IMR-90 (cell line): ENCODE measurements at regions not wholly inside any gene's neighbourhood (a gene's known extent, or its start where the extent isn't known, plus 50 kb on each side); places are given as distances from the start of the nearest gene placed in this dataset.

Experiments used
- ATAC-seq: fragments of 200-7000 bp; cut with Tn5 transposase; 2 replicates; pipeline ENCODE4 v1.9.1; 2020; ENCODE audit warnings: low read depth, mild to moderate bottlenecking, moderate library complexity
- BruUV-seq: library from RNA; stranded (reverse); fragments of 400-500 nt; replicated peaks from 2 replicates; lab custom pipeline; 2021; lab: Mats Ljungman, UMichigan
- CTCF ChIA-PET: fragments of 300-600 bp; formaldehyde crosslinking; extraction: SDS; loops from one replicate; lab custom pipeline; 2021; ENCODE audit warnings: antibody characterized with exemption; lab: Yijun Ruan, JAX
- POLR2A ChIA-PET: fragments of 300-600 bp; sonication (Branson Sonifier 250); formaldehyde crosslinking; loops from one replicate; lab custom pipeline; 2022; ENCODE audit warnings: antibody characterized with exemption; ENCODE audit not compliant: unreplicated experiment; lab: Charles Lee
- DNase-seq: peaks from one replicate; pipeline ENCODE4 v3.0.0; 2013
- H2AFZ ChIP-seq: replicated peaks from 2 replicates; pipeline ENCODE3; 2013; ENCODE audit warnings: low read length, mild to moderate bottlenecking; ENCODE audit not compliant: poor library complexity
- H2AK5ac ChIP-seq: 2 replicates; pipeline ENCODE4 v1.6.1; 2013; ENCODE audit warnings: low read depth, low read length, inconsistent platforms
- H2AK9ac ChIP-seq: replicated peaks from 2 replicates; pipeline ENCODE3; 2013; ENCODE audit warnings: mild to moderate bottlenecking, low read depth, low read length, moderate library complexity; ENCODE audit not compliant: poor library complexity
- H2BK120ac ChIP-seq: 2 replicates; pipeline ENCODE4 v1.6.1; 2013; ENCODE audit warnings: low read depth, low read length, inconsistent platforms
- H2BK15ac ChIP-seq: 3 replicates; pipeline ENCODE4 v1.6.1; 2013; ENCODE audit warnings: low read depth, low read length, inconsistent platforms
- H2BK20ac ChIP-seq: 2 replicates; pipeline ENCODE4 v1.6.1; 2013; ENCODE audit warnings: low read depth, mild to moderate bottlenecking, inconsistent platforms, low read length, moderate library complexity
- H2BK5ac ChIP-seq: 2 replicates; pipeline ENCODE4 v1.6.1; 2013; ENCODE audit warnings: mild to moderate bottlenecking, low read depth, low read length, inconsistent platforms; ENCODE audit not compliant: poor library complexity, severe bottlenecking
- H3K14ac ChIP-seq: replicated peaks from 2 replicates; pipeline ENCODE4 v1.6.1; 2013; ENCODE audit warnings: low read depth, low read length, inconsistent platforms
- H3K18ac ChIP-seq: 2 replicates; pipeline ENCODE4 v1.6.1; 2013; ENCODE audit warnings: low read depth, low read length, control low read depth
- H3K23ac ChIP-seq: 2 replicates; pipeline ENCODE4 v1.6.1; 2013; ENCODE audit warnings: low read depth, low read length, inconsistent platforms
- H3K27ac ChIP-seq: 2 replicates; pipeline ENCODE4 v1.5.1; 2013; ENCODE audit warnings: mild to moderate bottlenecking, control low read depth, low read length; ENCODE audit not compliant: insufficient read depth
- H3K27me3 ChIP-seq: 2 replicates; pipeline ENCODE4 v1.6.1; 2013; ENCODE audit warnings: low read length; ENCODE audit not compliant: control insufficient read depth, insufficient read depth
- H3K36me3 ChIP-seq: 2 replicates; pipeline ENCODE4 v1.6.1; 2013; ENCODE audit warnings: low read length, mixed read lengths; ENCODE audit not compliant: control insufficient read depth, insufficient read depth
- H3K4ac ChIP-seq: 2 replicates; pipeline ENCODE4 v1.6.1; 2013; ENCODE audit warnings: low read depth, low read length, inconsistent platforms
- H3K4me1 ChIP-seq: 2 replicates; pipeline ENCODE4 v1.6.1; 2013; ENCODE audit warnings: low read length, mixed read lengths; ENCODE audit not compliant: control insufficient read depth, insufficient read depth
- H3K4me2 ChIP-seq: 2 replicates; pipeline ENCODE4 v1.6.1; 2013; ENCODE audit warnings: low read depth, mild to moderate bottlenecking, control low read depth, low read length, moderate library complexity
- H3K4me3 ChIP-seq: 2 replicates; pipeline ENCODE4 v1.5.1; 2013; ENCODE audit warnings: low read depth, mild to moderate bottlenecking, control low read depth, low read length, moderate library complexity; ENCODE audit not compliant: insufficient read depth
- H3K56ac ChIP-seq: 2 replicates; pipeline ENCODE4 v1.6.1; 2013; ENCODE audit warnings: low read length, inconsistent platforms; ENCODE audit not compliant: insufficient read depth; ENCODE audit errors: extremely low read depth
- H3K79me1 ChIP-seq, 2 experiments: 2 replicates each; pipeline ENCODE4 v1.6.1; 2013; ENCODE audit warnings: low read length in 2 of 2, inconsistent platforms in 1 of 2, low read depth in 1 of 2
- H3K9ac ChIP-seq: 2 replicates; pipeline ENCODE4 v1.6.1; 2013; ENCODE audit warnings: low read depth, low read length, control low read depth
- H3K9me1 ChIP-seq: 2 replicates; pipeline ENCODE4 v1.6.1; 2013; ENCODE audit warnings: low read length, inconsistent platforms; ENCODE audit not compliant: insufficient read depth
- H3K9me3 ChIP-seq: 2 replicates; pipeline ENCODE4 v1.6.1; 2013; ENCODE audit warnings: low read length; ENCODE audit not compliant: control insufficient read depth, insufficient read depth
- H4K20me1 ChIP-seq: 2 replicates; pipeline ENCODE4 v1.6.1; 2013; ENCODE audit warnings: low read length, inconsistent platforms; ENCODE audit not compliant: insufficient read depth
- H4K5ac ChIP-seq: 2 replicates; pipeline ENCODE4 v1.6.1; 2013; ENCODE audit warnings: mild to moderate bottlenecking, low read depth, low read length, control low read depth
- H4K8ac ChIP-seq, 2 experiments: 2 replicates each; pipeline ENCODE4 v1.6.1; 2013; ENCODE audit warnings: low read depth in 2 of 2, low read length in 2 of 2, control low read depth in 1 of 2, inconsistent platforms in 1 of 2
- H4K91ac ChIP-seq: 2 replicates; pipeline ENCODE4 v1.6.1; 2013; ENCODE audit warnings: low read depth, low read length, inconsistent platforms; ENCODE audit not compliant: insufficient read depth
- BHLHE40 ChIP-seq: fragments of 150-350 bp; IDR thresholded peaks from 2 replicates; pipeline ENCODE4 v1.6.1; 2016; ENCODE audit warnings: mild to moderate bottlenecking, low read depth, low read length
- CEBPB ChIP-seq: IDR thresholded peaks from 2 replicates; pipeline ENCODE4 v1.6.1; 2012; ENCODE audit warnings: low read depth, low read length, improper control_type of control experiment
- CHD1 ChIP-seq: IDR thresholded peaks from 2 replicates; pipeline ENCODE4 v1.6.1; 2012; ENCODE audit warnings: low read depth, low read length, improper control_type of control experiment
- FOS ChIP-seq: fragments of 150-350 bp; IDR thresholded peaks from 2 replicates; pipeline ENCODE4 v1.6.1; 2016; ENCODE audit warnings: low read depth, low read length
- MAFK ChIP-seq: IDR thresholded peaks from 2 replicates; pipeline ENCODE4 v1.6.1; 2012; ENCODE audit warnings: low read depth, low read length, improper control_type of control experiment
- MXI1 ChIP-seq: IDR thresholded peaks from 2 replicates; pipeline ENCODE4 v1.6.1; 2012; ENCODE audit warnings: low read depth, mild to moderate bottlenecking, low read length, moderate library complexity, borderline replicate concordance
- NFE2L2 ChIP-seq: fragments of 150-350 bp; IDR thresholded peaks from 2 replicates; pipeline ENCODE4 v1.6.1; 2016; ENCODE audit warnings: low read depth, mild to moderate bottlenecking, low read length
- RAD21 ChIP-seq: IDR thresholded peaks from 2 replicates; pipeline ENCODE4 v1.6.1; 2012; ENCODE audit warnings: low read length, improper control_type of control experiment
- RCOR1 ChIP-seq: IDR thresholded peaks from 2 replicates; pipeline ENCODE4 v1.6.1; 2012; ENCODE audit warnings: mild to moderate bottlenecking, low read length, improper control_type of control experiment; ENCODE audit not compliant: insufficient replicate concordance
- RFX5 ChIP-seq: IDR thresholded peaks from 2 replicates; pipeline ENCODE4 v1.8.0; 2012; ENCODE audit warnings: low read depth, mild to moderate bottlenecking, low read length, moderate library complexity
- WGBS, 2 experiments: methylation state at CpG; one replicate each; pipeline versions ENCODE4 v1.1.5 to v1.1.7; 2013; ENCODE audit warnings: missing lambda C conversion rate in 2 of 2; ENCODE audit not compliant: insufficient read length in 1 of 2; ENCODE audit errors: extremely low coverage in 2 of 2; 5-methylcytosine and 5-hydroxymethylcytosine counted together
- dilution Hi-C: fragments of 300-500 bp; cut with HindIII; formaldehyde crosslinking; loops from one replicate; pipeline ENCODE4 v1.14.3; 2018; ENCODE audit warnings: low sequenced_read_pairs; ENCODE audit not compliant: unreplicated experiment
- in situ Hi-C: fragments of 300-500 bp; cut with MboI; formaldehyde crosslinking; loops from 3 replicates; pipeline ENCODE4 v1.14.3; 2019; ENCODE audit warnings: low sequenced_read_pairs, inconsistent platforms, mixed read lengths
- intact Hi-C: fragments of 100-400 bp; cut with micrococcal nuclease; formaldehyde crosslinking; loops from 2 replicates; pipeline ENCODE4 v1.10.0; 2022

- no peak overlapping the region for H2BK120ac ChIP-seq
- H3K27ac ChIP-seq = no peak overlapping the region
- TF ChIP-seq CHD1 = no peak
- no peak for TF ChIP-seq RAD21
- no peak for TF ChIP-seq RFX5
- no peak for TF ChIP-seq FOS
- no peak for TF ChIP-seq MXI1
- TF ChIP-seq BHLHE40 = no peak
- TF ChIP-seq CEBPB = no peak
- no peak for TF ChIP-seq RCOR1
- no peak for TF ChIP-seq NFE2L2
- no peak for TF ChIP-seq MAFK
- H3K9me3 ChIP-seq = no peaks in the 10 kb centered on the region
- in situ Hi-C loops = no loop called here
- H3K18ac ChIP-seq = no peak overlapping the region
- H3K4ac ChIP-seq = no peak overlapping the region
- no peak overlapping the region for H2BK20ac ChIP-seq
- no peak overlapping the region for H3K9ac ChIP-seq
- H3K36me3 ChIP-seq = no peaks in the 10 kb centered on the region
- H4K91ac ChIP-seq = no peak overlapping the region
- H2BK5ac ChIP-seq = no peak overlapping the region
- H2BK15ac ChIP-seq = no peak overlapping the region
- CTCF ChIA-PET = no interaction called here
- no peak overlapping the region for H3K56ac ChIP-seq
- H3K9me1 ChIP-seq = no peaks in the 10 kb centered on the region
- no peak overlapping the region for H2AFZ ChIP-seq
- dilution Hi-C loops = no loop called here
- no peak overlapping the region for H2AK9ac ChIP-seq
- no TSS peak for BruUV-seq
- H3K79me1 ChIP-seq = no peaks in the 10 kb centered on the region
- H4K5ac ChIP-seq = no peak overlapping the region
- no peaks in the 10 kb centered on the region for H4K20me1 ChIP-seq
- no peaks in the 10 kb centered on the region for H3K4me1 ChIP-seq
- DNase-seq (no peak), ATAC-seq (no peak)
- H3K23ac ChIP-seq = no peak overlapping the region
- intact Hi-C loops = no loop called here
- no peak overlapping the region for H2AK5ac ChIP-seq
- no peaks in the 10 kb centered on the region for H3K27me3 ChIP-seq
- POLR2A ChIA-PET = no interaction called here
- H3K14ac ChIP-seq = no peak overlapping the region
- no peak overlapping the region for H4K8ac ChIP-seq
- H3K4me3 ChIP-seq = no peak overlapping the region
- no peak overlapping the region for H3K4me2 ChIP-seq
- 60% methylated on average over 1 of the region's 3 CpGs; no CpG with 5 or more reads in 1 of the 2 experiments for WGBS, 2 experiments
Observed at GRCh38 chrX:123049071-123049625, 134.9 kb upstream of the GRIA3 start.
